ENCODE measurements at regions not wholly inside any gene's neighbourhood (a gene's known extent, or its start where the extent isn't known, plus 50 kb on each side); places are given as distances from the start of the nearest gene placed in this dataset.

- Histone ChIP-seq H3K4me2 (ENCODE audit: low read length) (no peak overlapping the region), H3K4me1 (ENCODE audit: control insufficient read depth in 1 of 2, insufficient read depth in 2 of 2, low read length in 2 of 2) (peaks cover 16 to 43% of the 10 kb centered on the region in 2 experiments), H3K9ac (ENCODE audit: low read length) (no peak overlapping the region), H3K79me2 (ENCODE audit: insufficient read depth, low read length) (no peaks in the 10 kb centered on the region), H3K4me3 (replicated peaks in 1 of 2; ENCODE audit: low read depth in 1 of 2, low read length in 2 of 2) (no peak overlapping the region), H3K27me3 (ENCODE audit: insufficient read depth, low read length) (peaks cover 28% of the 10 kb centered on the region; the same call in 1 of the 2 replicates), H4K20me1 (ENCODE audit: insufficient read depth) (no peaks in the 10 kb centered on the region), H3K27ac (ENCODE audit: low read depth, low read length) (no peak overlapping the region), H2AFZ (ENCODE audit: low read depth, low read length, poor library complexity, severe bottlenecking) (no peak overlapping the region), H3K9me2 (ENCODE audit: insufficient read depth) (no peaks in the 10 kb centered on the region), H3K36me3 (ENCODE audit: control insufficient read depth in 1 of 2, insufficient read depth in 2 of 2, low read length in 2 of 2) (no peaks in the 10 kb centered on the region), H3K9me3 (ENCODE audit: control insufficient read depth in 1 of 2, insufficient read depth in 1 of 2, low read depth in 1 of 2, low read length in 2 of 2) (no peaks in the 10 kb centered on the region)
- no TSS peak for BruUV-seq (replicated peaks)
- ATAC-seq = no peak
- ChIA-PET CTCF (no interaction called here), RAD21 (ENCODE audit: low non-redundant PET in 1 of 2, low total read pairs in 2 of 2, uncharacterized antibody in 2 of 2, unreplicated experiment in 2 of 2) (no interaction called here), POLR2A (no interaction called here)
- TF ChIP-seq SIN3A (IDR thresholded peaks at IDR 0.05; ENCODE audit: low read depth) (no peak), CEBPB (IDR thresholded peaks at IDR 0.05; ENCODE audit: low read depth) (no peak), POLR2A (IDR thresholded peaks at IDR 0.05; ENCODE audit: borderline replicate concordance, extremely low read depth, insufficient read depth, insufficient read length) (no peak), CTCF (IDR thresholded peaks at IDR 0.05 in 2 of 3, conservative IDR thresholded peaks at IDR 0.05 in 1 of 3; ENCODE audit: borderline replicate concordance in 1 of 3, insufficient read depth in 1 of 3, low read depth in 2 of 3, low read length in 2 of 3) (no peak), JUND (IDR thresholded peaks at IDR 0.05) (no peak), ZFX (IDR thresholded peaks at IDR 0.05) (no peak), POLR2AphosphoS5 (IDR thresholded peaks at IDR 0.05; ENCODE audit: low read depth, low read length) (no peak), EGR1 (IDR thresholded peaks at IDR 0.05; ENCODE audit: low read depth) (no peak), TCF7L2 (IDR thresholded peaks at IDR 0.05; ENCODE audit: borderline replicate concordance, extremely low read depth, insufficient read depth, insufficient read length) (no peak), MAX (IDR thresholded peaks at IDR 0.05) (no peak), EZH2phosphoT487 (IDR thresholded peaks at IDR 0.05; ENCODE audit: borderline replicate concordance) (no peak), EZH2 (IDR thresholded peaks at IDR 0.05) (no peak), RAD21 (IDR thresholded peaks at IDR 0.05; ENCODE audit: low read depth) (no peak), SRF (IDR thresholded peaks at IDR 0.05; ENCODE audit: low read depth) (no peak)
- intact Hi-C loops (cut with micrococcal nuclease) = loop anchor here (5.0 kb wide), 1 partner anchor 791 kb away; no protein-coding TSS in a partner anchor
- no peak for DNase-seq (ENCODE audit: low read depth, low spot score)
Measured at GRCh38 chr15:70268698-70269251, 171.1 kb upstream of the TLE3 start.
